ENCODE measurements at regions not wholly inside any gene's neighbourhood (a gene's known extent, or its start where the extent isn't known, plus 50 kb on each side); places are given as distances from the start of the nearest gene placed in this dataset.
"Not testable (repeated sequence)": the region's sequence is repeated elsewhere in the genome, so short reads cannot be mapped to it uniquely, and the experiment has no call there.

DNA sequence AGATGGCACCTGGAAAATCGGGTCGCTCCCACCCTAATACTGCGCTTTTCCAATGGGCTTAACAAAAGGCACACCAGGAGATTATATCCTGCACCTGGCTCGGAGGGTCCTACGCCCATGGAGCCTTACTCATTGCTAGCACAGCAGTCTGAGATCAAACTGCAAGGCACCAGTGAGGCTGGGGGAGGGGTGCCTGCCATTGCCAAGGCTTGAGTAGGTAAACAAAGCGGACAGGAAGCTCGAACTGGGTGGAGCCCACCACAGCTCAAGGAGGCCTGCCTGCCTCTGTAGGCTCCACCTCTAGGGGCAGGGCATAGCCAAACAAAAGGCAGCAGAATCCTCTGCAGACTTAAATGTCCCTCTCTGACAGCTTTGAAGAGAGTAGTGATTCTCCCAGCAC, 814.8 kb downstream of the SEMA5A start:
- DNase-seq, result not testable (repeated sequence)

- no peak for DNase-seq
These were observed 805.3 kb downstream of the SEMA5A start for GRCh38 chr5:8740595-8740994.

DNA sequence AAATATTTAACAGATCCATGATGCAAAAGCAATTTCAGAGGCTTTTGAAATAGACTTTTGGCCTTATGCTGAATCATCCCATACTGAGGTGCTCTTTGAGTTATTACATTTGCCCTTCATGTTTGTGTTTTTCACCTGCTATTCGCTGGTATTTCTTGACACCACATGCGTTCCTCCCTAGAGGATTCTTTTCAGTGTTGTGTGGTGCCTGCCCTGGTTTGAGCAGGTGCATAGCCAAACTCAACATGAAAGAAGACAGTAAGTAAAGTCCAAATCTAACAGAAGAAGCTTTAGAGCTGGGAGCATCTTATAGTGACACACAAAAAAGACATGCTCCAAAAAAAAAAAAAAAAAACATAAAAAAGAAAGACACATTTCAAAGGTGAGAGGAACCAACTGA, 796.3 kb downstream of the SEMA5A start:
- DNase-seq, result no peak

DNA sequence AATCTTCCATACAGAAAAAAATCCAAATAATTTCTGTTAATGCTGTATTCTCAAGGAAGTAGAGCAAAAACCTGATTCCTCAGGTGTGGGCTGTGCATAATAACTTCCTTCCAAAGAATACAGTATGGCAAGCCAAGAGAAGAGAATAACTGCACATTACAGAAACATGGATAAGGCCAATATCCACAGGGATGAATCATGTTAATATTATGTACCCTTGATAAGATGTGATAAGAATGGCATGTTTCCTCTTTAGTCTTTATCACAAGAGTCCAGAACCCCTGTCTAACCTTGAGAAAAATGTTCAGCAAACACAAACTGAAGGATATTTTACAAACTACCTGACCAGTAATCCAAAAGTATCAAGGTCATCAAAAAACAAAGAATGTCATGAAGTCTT, 795.8 kb downstream of the SEMA5A start:
- no peak for DNase-seq

DNA sequence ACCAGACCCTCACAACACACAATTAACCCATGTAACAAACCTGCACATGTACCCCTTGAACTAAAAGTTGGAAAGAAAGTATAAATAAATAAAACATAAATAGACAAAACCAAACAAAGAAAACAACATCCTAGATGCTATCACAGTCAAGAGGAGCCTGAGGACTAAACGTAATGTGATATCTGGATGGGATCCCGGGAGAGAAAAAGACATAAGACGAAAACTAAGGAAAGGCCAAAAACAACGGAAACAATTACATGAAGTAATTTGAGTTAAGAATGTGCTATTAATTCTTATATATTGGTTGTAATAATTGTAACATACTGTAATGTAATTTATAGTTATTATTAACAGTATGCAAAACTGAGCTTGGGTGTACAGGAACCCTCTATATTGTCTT, 793.9 kb downstream of the SEMA5A start:
- DNase-seq, result no peak

DNA sequence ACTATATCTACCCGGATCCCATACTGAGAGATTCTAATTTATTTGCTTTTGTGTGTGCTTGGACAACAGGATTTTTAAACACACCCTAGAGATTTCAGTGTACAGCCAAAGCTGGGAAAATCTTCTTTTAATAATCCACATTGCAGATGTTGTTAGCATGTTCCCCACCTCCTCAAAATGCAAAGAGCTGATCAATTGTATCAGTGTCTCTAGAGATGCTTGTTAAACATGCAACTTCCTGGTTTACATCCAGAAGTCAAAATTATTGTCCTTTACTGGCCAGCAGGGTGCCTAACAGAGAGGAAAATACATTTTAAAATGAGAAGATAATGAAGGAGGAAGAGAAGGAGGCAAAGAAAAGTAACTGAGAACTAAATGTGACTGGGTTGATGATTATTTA, 793.3 kb downstream of the SEMA5A start:
- no peak for DNase-seq

GRCh38 chr5:8756498-8757084, 789.3 kb downstream of the SEMA5A start:
- peak; percentile 1 for DNase-seq

DNA sequence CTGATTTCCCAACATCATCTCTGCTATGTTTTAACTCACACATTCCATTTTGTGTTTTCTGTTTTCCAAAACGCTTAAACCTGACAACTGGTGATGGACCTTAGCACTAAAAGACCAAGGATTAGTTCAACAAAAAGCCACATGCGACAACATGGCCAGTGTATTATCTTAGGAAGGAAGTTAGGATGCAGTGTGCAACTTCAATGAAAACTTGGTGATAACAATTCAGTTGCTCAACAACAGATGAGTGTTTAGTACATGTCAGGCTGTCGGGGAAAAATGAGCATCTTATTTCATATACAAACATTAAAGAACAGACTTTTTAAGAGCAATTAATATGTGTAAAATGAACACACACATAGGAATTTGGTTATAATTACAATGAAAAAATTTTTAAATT, 780.0 kb downstream of the SEMA5A start:
- no peak for DNase-seq

GRCh38 chr5:8766448-8766847, 779.4 kb downstream of the SEMA5A start:
- no peak for DNase-seq

DNA sequence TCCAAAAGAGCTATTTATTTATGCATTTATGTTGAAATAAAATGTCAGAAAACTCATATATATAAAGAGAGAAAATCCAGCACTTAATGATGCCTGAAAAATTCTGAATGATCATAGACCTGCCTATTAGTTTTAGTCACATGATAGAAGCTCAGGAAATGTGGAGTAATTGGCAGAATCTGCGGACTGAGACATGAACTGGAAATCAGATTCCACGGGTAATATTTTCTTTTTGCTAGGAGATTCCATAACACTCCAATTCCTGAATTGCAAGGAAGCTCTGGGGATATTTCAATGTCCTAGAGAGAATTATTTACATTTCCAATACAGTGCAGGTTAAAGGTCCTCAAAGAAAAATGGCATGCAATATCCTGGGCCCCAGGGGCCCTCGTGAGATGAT, 778.8 kb downstream of the SEMA5A start:
- DNase-seq, result no peak

GRCh38 chr5:8767746-8768145, 778.1 kb downstream of the SEMA5A start:
- no peak for DNase-seq

GRCh38 chr5:8769631-8770030, 776.2 kb downstream of the SEMA5A start:
- DNase-seq, result no peak

DNA sequence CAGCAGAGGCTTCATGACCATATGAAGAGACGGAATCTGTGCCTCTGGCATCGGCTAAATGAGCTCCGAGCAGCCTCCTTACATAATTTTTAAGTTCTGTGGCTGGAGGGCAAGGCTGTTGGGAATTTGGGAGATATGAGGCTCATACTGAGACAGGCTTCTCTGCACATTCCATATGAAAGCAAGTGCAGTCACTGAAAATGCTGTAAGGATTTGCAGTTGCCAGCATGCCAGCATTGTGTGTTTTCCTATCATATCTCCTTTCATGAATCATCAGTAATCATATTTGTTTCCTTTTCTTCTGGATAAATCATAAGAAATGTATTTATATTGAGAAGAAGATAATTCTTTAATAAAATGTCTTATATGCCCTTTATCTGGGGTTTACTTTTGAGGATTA, 775.4 kb downstream of the SEMA5A start:
- no peak for DNase-seq

DNA sequence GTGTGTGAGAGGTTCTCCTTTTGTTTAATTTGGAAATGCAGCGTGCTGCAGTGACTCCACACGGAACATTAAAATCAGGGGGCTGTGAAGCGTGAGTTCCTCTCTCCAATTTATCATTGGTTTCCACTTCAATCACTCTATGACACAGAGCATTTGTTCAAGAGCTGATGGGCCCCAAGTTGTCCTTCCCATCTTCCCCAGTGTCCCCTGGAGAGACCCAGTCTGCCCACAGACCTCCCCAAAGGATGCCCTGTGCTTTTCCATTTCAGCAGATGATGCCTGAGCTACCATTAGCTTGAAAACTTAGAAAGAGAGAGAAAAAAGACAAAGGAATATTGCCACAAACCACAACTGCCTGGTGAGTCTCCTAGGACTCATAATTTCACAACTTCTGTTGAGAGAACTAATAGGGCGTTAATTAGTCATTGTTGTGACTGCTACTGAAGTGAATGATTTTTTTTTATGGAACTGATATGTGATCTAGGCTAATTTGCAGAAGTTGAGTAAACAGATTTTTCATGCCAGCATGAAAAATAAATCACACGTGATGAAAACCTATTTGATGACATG, 772.7 kb downstream of the SEMA5A start:
- DNase-seq, result no peak

DNA sequence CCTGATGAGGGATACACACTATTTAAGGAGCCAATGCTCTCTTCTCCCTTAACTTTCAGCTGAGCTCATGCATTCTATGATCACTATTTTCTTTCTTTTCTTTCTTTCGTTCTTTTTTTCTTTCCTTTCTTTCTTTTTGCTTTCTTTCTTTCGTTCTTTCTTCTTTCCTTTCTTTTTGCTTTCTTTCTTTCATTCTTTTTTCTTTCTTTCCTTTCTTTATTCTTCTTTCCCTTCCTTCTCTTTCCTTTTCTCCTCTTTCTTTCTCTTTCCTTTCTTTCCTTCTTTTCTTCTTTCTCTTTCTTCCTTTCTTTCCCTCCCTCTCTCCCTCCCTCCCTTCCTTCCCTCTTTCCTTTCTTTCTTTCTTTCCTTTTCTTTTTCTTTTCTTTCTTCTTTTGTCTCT, 761.2 kb downstream of the SEMA5A start:
- DNase-seq, result no peak

DNA sequence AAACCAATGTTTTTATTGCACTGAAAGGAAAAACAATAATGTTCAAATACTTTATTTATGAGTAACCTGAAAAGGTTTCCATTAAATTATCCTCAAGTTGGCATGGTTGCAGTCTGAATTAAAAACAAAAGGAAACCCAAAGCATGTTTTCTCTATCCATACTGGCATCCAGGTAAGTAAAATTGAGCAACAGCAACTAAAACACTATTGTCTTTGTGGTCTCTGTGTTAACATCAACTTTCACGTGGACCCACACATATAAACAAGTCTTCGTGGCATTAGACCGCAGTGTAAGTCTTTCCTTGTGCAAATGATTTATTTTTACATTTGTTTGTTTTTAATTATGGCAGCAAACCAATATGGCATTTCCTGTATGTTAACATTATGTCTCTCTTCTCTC, 757.6 kb downstream of the SEMA5A start:
- DNase-seq, result no peak

DNA sequence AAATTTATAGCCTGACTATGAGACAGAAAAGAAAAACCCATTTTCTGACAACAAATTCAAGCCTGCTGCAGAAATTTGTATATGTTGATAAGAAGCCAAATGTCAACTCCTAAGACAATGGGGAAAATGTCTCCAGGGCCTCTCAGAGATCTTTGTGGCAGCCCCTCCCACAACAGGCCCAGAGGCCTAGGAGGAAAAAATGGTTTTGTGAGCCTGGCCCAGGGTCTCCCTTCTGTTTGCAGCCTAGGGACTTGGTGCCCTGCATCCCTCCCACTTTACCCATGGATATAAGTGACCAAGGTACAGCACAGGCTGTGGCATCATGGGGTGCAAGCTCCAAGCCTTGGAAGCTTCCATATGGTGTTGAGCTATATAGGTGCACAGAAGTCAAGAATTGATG, 740.2 kb downstream of the SEMA5A start:
- DNase-seq, result no peak

DNA sequence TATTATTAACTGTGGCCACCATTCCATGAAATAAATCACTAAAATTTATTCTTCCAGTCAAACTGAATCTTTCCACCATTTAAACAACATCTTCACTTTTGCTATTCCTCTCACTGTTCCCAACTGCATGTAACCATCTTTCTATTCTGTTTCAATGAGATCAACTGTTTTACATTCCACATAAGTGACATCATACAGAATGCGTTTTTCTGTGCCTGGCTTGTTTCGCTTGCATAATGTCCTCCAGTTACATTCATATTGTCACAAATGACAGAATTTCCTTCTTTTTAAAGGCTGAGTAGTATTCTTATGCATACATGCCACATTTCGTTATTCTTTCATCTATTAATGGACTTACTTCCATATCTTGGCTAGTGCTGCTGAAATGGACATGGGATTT, 738.2 kb downstream of the SEMA5A start:
- DNase-seq, result no peak

- no peak for DNase-seq
These were observed 734.3 kb downstream of the SEMA5A start for GRCh38 chr5:8811581-8811980.

- DNase-seq, result no peak
These were observed 732.7 kb downstream of the SEMA5A start for GRCh38 chr5:8813180-8813579.

GRCh38 chr5:8814105-8814504, 731.8 kb downstream of the SEMA5A start:
- DNase-seq, result no peak

GRCh38 chr5:8824371-8824770, 721.5 kb downstream of the SEMA5A start:
- DNase-seq, result no peak

DNA sequence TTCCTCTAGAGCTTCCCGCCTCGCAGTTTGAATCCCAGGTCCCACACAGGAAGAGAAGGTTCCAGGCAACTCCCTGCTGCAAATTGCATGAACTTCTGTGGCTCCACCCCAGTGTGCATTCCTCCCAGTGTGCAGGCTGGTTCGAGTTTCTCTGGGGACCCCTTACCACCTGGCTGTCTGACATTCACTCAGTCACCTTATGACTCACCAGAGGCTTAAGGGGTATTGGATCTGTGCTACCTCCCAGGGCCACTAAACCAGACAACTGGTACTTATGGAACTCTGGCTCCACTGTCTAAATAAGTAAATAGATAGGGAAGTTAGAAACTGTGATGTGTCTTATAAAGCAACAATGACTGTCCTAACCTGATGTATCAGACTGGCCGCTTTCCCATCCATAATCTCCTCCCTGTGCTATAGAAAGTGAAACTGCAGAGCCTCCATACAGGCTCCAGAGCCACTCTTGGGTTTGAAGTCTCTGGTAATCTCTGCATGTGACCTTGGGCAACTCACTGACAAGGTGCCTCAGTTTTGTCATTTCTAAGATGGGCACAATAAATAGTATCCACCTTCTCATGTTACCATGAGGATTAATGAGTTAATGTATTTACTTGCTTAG, 720.6 kb downstream of the SEMA5A start:
- no peak for DNase-seq

DNA sequence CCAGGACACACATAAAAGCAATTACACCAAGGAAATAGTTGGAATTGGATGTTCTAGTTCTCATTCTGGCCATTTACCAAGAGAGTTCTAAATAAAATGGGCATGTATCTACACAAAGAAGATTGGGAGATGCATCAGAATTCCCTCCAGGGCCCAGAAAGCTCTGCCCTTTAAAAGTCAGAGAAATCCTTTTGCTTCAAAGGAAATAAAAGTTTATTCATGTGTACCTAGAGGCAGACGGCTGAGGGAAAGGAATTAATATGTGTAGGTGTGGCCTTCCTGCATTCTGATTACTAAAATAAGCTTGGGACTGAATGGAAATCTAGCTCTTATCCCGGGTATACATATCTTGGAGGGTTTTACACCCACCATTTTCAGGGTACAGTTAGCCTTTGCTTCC, 719.4 kb downstream of the SEMA5A start:
- no peak for DNase-seq

GRCh38 chr5:8827696-8828095, 718.2 kb downstream of the SEMA5A start:
- no peak for DNase-seq

All from MV-4-11 (cell line).